GM21576 (cell line): ENCODE measurements at regions not wholly inside any gene's neighbourhood (a gene's known extent, or its start where the extent isn't known, plus 50 kb on each side); places are given as distances from the start of the nearest gene placed in this dataset.
"Not testable (repeated sequence)": the region's sequence is repeated elsewhere in the genome, so short reads cannot be mapped to it uniquely, and the experiment has no call there.

ENCODE experiments used
- ATAC-seq: cut with Tn5 transposase; IDR thresholded peaks from one replicate; pipeline ENCODE4 v1.9.1; 2021; ENCODE audit warnings: mild to moderate bottlenecking, moderate library complexity; ENCODE audit not compliant: unreplicated experiment

- not testable (repeated sequence) for ATAC-seq
These were observed 2693.1 kb upstream of the TPTE start for GRCh38 chr21:7828260-7828659.

GRCh38 chr21:7829411-7829810 is 2692.0 kb upstream of the TPTE start:
- ATAC-seq, result not testable (repeated sequence)

- not testable (repeated sequence) for ATAC-seq
These were observed 2684.1 kb upstream of the TPTE start for GRCh38 chr21:7837315-7837714.

- ATAC-seq, result not testable (repeated sequence)
These were observed 2668.0 kb upstream of the TPTE start for GRCh38 chr21:7853426-7853825.

GRCh38 chr21:7853836-7854235 is 2667.5 kb upstream of the TPTE start:
- ATAC-seq, result not testable (repeated sequence)
